Bronchial epithelial cell (primary cell): ENCODE measurements at regions not wholly inside any gene's neighbourhood (a gene's known extent, or its start where the extent isn't known, plus 50 kb on each side); places are given as distances from the start of the nearest gene placed in this dataset.
A peak's percentile ranks its signal among the peaks of the same experiment; 100 is the strongest.

Experiments
- DNase-seq: peaks from one replicate; pipeline ENCODE4 v3.0.0-alpha.2; 2010; ENCODE audit warnings: low read depth
- FAIRE-seq: peaks from 2 replicates; lab custom pipeline; 2011; peaks lifted over from hg19 to GRCh38; lab: Jason Lieb, UNC
- H3K27me3 ChIP-seq: 2 replicates; pipeline ENCODE4 v1.5.1; 2011; ENCODE audit warnings: low read length; ENCODE audit not compliant: control insufficient read depth, insufficient read depth
- H3K36me3 ChIP-seq: 2 replicates; pipeline ENCODE4 v1.5.1; 2011; ENCODE audit warnings: low read length; ENCODE audit not compliant: control insufficient read depth, insufficient read depth
- H3K4me3 ChIP-seq: 2 replicates; pipeline ENCODE4 v1.5.1; 2011; ENCODE audit warnings: mild to moderate bottlenecking, low read depth, low read length, control low read depth
- CTCF ChIP-seq: IDR thresholded peaks from 2 replicates; pipeline ENCODE4 v1.5.1; 2011; ENCODE audit warnings: mild to moderate bottlenecking, moderate library complexity, low read length, control low read depth, inconsistent platforms; ENCODE audit not compliant: insufficient read depth, severe bottlenecking

GRCh38 chr9:78118742-78119473 lies 87.3 kb upstream of the GNAQ start:
- DNase-seq = peak; percentile 95
- FAIRE-seq = peak; percentile 81
- TF ChIP-seq CTCF = no peak
- H3K36me3 ChIP-seq = no peaks in the 10 kb centered on the region
- no peaks in the 10 kb centered on the region for H3K27me3 ChIP-seq
- no peak overlapping the region for H3K4me3 ChIP-seq

GRCh38 chr9:78115073-78115472 lies 83.5 kb upstream of the GNAQ start:
- no peak for FAIRE-seq
- DNase-seq = no peak
- no peak overlapping the region for H3K4me3 ChIP-seq
- H3K27me3 ChIP-seq = no peaks in the 10 kb centered on the region
- no peaks in the 10 kb centered on the region for H3K36me3 ChIP-seq
- TF ChIP-seq CTCF = peak; percentile 23

GRCh38 chr9:78114581-78114980 lies 83.0 kb upstream of the GNAQ start:
- H3K36me3 ChIP-seq = no peaks in the 10 kb centered on the region
- no peaks in the 10 kb centered on the region for H3K27me3 ChIP-seq
- no peak overlapping the region for H3K4me3 ChIP-seq
- DNase-seq = no peak
- TF ChIP-seq CTCF = no peak
- no peak for FAIRE-seq

GRCh38 chr9:78112406-78112805 lies 80.8 kb upstream of the GNAQ start:
- FAIRE-seq = no peak
- no peak for TF ChIP-seq CTCF
- DNase-seq = no peak
- H3K36me3 ChIP-seq = no peaks in the 10 kb centered on the region
- H3K4me3 ChIP-seq = no peak overlapping the region
- H3K27me3 ChIP-seq = no peaks in the 10 kb centered on the region

GRCh38 chr9:78112004-78112403 lies 80.4 kb upstream of the GNAQ start:
- no peak for FAIRE-seq

More at GRCh38 chr9:78112004-78112403, 80.4 kb upstream of the GNAQ start:
- no peak for DNase-seq
- H3K36me3 ChIP-seq = no peaks in the 10 kb centered on the region
- no peak overlapping the region for H3K4me3 ChIP-seq
- no peaks in the 10 kb centered on the region for H3K27me3 ChIP-seq
- no peak for TF ChIP-seq CTCF
